Heart left ventricle (tissue), 13 donors: ENCODE measurements at regions not wholly inside any gene's neighbourhood (a gene's known extent, or its start where the extent isn't known, plus 50 kb on each side); places are given as distances from the start of the nearest gene placed in this dataset.

Experiments
- POLR2A ChIP-seq, 2 donors: fragments of 450-650 bp; IDR thresholded peaks; one replicate each; pipeline ENCODE4 v1.6.1; 2017; ENCODE audit warnings: antibody characterized with exemption in 2 of 2, mild to moderate bottlenecking in 2 of 2, moderate library complexity in 2 of 2
- TF ChIP-seq, protein P1 (sequence below), 12 donors: fragments of 200-600 bp; sonication (generic) in 4 of 12; IDR thresholded peaks; one replicate each; pipeline versions ENCODE4 v1.5.0 to v1.8.0; 2018 to 2022; ENCODE audit warnings: antibody characterized with exemption in 12 of 12, mild to moderate bottlenecking in 5 of 12
- donor health status: ischemic (EF 13 %, LVEDD 7.1; RV severe dilation, severe dysfunction).
- donor health status: DM: no; HTN: yes; CAD: no.
- donor health status: DM: no; HTN: no; CAD: no.
- donor health status: ischemic (EF 25% LVEDD 6.9; RV normal size, moderate dysfunction).
- donor health status: ischemic (EF 25% LVEDD 5.7; RV mildly dilated, moderate dysfunction).
- donor health status: ischemic (EF 35%, LVEDD 5.7; RV mildly dilated, moderate dysfunction).
- donor health status: nonischemic (EF 11% LVEDD 7.7; RV severe dilation, severe dysfunction).
- donor health status: DM: yes; HTN: yes; CAD: no.
- donor health status: PGD.
- donor health status: ischemic (EF 29% LVEDD 5.4; RV normal size, mild dysfunction).
- donor health status: nonischemic (EF 23%, LVEDD 6.1; RV moderate dilation, normal function).

- TF ChIP-seq, protein P1, sequence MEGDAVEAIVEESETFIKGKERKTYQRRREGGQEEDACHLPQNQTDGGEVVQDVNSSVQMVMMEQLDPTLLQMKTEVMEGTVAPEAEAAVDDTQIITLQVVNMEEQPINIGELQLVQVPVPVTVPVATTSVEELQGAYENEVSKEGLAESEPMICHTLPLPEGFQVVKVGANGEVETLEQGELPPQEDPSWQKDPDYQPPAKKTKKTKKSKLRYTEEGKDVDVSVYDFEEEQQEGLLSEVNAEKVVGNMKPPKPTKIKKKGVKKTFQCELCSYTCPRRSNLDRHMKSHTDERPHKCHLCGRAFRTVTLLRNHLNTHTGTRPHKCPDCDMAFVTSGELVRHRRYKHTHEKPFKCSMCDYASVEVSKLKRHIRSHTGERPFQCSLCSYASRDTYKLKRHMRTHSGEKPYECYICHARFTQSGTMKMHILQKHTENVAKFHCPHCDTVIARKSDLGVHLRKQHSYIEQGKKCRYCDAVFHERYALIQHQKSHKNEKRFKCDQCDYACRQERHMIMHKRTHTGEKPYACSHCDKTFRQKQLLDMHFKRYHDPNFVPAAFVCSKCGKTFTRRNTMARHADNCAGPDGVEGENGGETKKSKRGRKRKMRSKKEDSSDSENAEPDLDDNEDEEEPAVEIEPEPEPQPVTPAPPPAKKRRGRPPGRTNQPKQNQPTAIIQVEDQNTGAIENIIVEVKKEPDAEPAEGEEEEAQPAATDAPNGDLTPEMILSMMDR (IDR thresholded peaks at IDR 0.05) = no peak
- TF ChIP-seq POLR2A (IDR thresholded peaks at IDR 0.05) = no peak
Observed at GRCh38 chr13:78410164-78410563, 193.2 kb downstream of the POU4F1 start.
